GM12874 (cell line): ENCODE measurements at regions not wholly inside any gene's neighbourhood (a gene's known extent, or its start where the extent isn't known, plus 50 kb on each side); places are given as distances from the start of the nearest gene placed in this dataset.

Experiments used
- CTCF ChIP-seq: IDR thresholded peaks from 2 replicates; pipeline ENCODE4 v1.5.1; 2011; ENCODE audit warnings: low read depth, mild to moderate bottlenecking, control low read depth, low read length, moderate library complexity; ENCODE audit not compliant: insufficient read depth

- no peak for TF ChIP-seq CTCF
Observed at GRCh38 chr14:81784084-81784483, 250.4 kb upstream of the SEL1L start.

- no peak for TF ChIP-seq CTCF
Observed at GRCh38 chr14:81797315-81797714, 263.7 kb upstream of the SEL1L start.

GRCh38 chr14:81801921-81802320 lies 268.3 kb upstream of the SEL1L start:
- TF ChIP-seq CTCF, result no peak

- no peak for TF ChIP-seq CTCF
Observed at GRCh38 chr14:81802341-81802740, 268.7 kb upstream of the SEL1L start.

GRCh38 chr14:81805785-81806184 lies 272.1 kb upstream of the SEL1L start:
- no peak for TF ChIP-seq CTCF

- TF ChIP-seq CTCF, result no peak
Observed at GRCh38 chr14:81811705-81812269, 278.1 kb upstream of the SEL1L start.

GRCh38 chr14:81818271-81818670 lies 284.6 kb upstream of the SEL1L start:
- no peak for TF ChIP-seq CTCF
